AG04450 (cell line): ENCODE measurements at regions not wholly inside any gene's neighbourhood (a gene's known extent, or its start where the extent isn't known, plus 50 kb on each side); places are given as distances from the start of the nearest gene placed in this dataset.
"Not testable (repeated sequence)": the region's sequence is repeated elsewhere in the genome, so short reads cannot be mapped to it uniquely, and the experiment has no call there.

ENCODE experiments used
- CTCF ChIA-PET: fragments of 300-600, 350-600 bp; formaldehyde crosslinking; extraction: SDS; loops from one replicate; lab custom pipeline; 2022; ENCODE audit warnings: antibody characterized with exemption, inconsistent platforms; lab: Charles Lee
- POLR2A ChIA-PET: fragments of 350-600 bp; formaldehyde crosslinking; extraction: SDS; loops from one replicate; lab custom pipeline; 2021; ENCODE audit warnings: antibody characterized with exemption, inconsistent platforms; lab: Yijun Ruan, JAX
- DNase-seq: peaks from one replicate; pipeline ENCODE4 v3.0.0-alpha.2; 2011; ENCODE audit warnings: low read depth, low spot score
- H3K27ac ChIP-seq: one replicate; pipeline ENCODE4 v1.5.1; 2012; ENCODE audit warnings: low read depth, low read length, control low read depth
- H3K27me3 ChIP-seq: one replicate; pipeline ENCODE4 v1.6.0; 2012; ENCODE audit warnings: low read length; ENCODE audit not compliant: control insufficient read depth, insufficient read depth
- H3K4me3 ChIP-seq: 2 replicates; pipeline ENCODE4 v1.5.1; 2011; ENCODE audit warnings: mild to moderate bottlenecking, low read depth, low read length, control low read depth
- H3K9me3 ChIP-seq: 2 replicates; pipeline ENCODE4 v1.5.1; 2012; ENCODE audit warnings: low read length; ENCODE audit not compliant: control insufficient read depth, insufficient read depth
- CTCF ChIP-seq: IDR thresholded peaks from 2 replicates; pipeline ENCODE4 v1.5.1; 2011; ENCODE audit warnings: low read depth, low read length, control low read depth, inconsistent platforms

DNA sequence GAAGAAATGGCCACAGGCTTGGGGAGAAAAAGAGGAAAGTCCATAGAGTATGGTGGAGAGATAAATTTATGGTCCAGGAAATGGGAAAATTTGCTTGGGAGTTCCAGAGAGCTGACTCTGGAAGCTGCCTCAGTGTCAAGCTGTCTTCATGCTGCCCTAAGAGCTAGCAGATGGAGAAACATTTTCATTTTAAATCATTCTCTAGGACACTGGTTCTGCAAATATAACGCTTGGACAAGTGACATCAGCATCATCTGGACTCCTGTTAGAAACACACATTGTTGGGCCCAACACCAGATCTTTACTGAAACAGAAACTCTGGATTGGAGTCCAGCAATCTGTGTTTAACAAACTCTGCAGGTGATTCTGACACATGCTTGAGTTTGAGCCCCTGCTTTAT lies 592.0 kb upstream of the KLF12 start:
- H3K27ac ChIP-seq, result no peak overlapping the region
- CTCF ChIA-PET, result no interaction called here
- TF ChIP-seq CTCF, result no peak
- H3K4me3 ChIP-seq, result no peak overlapping the region
- DNase-seq, result no peak
- no peaks in the 10 kb centered on the region for H3K27me3 ChIP-seq
- no peaks in the 10 kb centered on the region for H3K9me3 ChIP-seq
- POLR2A ChIA-PET, result no interaction called here

GRCh38 chr13:74718232-74718842 lies 584.1 kb upstream of the KLF12 start:
- POLR2A ChIA-PET, CTCF ChIA-PET, DNase-seq: not testable (repeated sequence)

DNA sequence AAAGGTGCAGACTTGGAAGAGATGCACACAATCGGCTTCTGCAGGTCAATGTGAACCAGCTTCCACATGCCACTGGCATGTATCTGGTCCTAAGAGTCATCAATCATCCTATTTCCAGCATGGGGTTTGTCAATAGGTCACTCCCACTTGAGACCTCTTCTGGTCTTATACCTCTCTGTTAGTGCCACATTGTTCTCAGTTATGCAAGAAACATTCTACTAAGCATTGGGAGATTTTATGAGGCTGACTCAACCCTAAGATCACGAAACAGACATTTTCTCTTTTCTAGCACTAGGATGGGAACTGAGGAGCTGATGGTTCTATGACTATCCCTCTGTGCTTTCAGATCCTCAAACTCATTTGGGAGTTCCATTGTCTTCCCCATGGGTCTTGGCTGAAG lies 581.5 kb upstream of the KLF12 start:
- H3K27ac ChIP-seq, result no peak overlapping the region
- DNase-seq, result no peak
- ChIA-PET CTCF (no interaction called here), POLR2A (no interaction called here)
- no peaks in the 10 kb centered on the region for H3K27me3 ChIP-seq
- H3K9me3 ChIP-seq, result peaks cover 9% of the 10 kb centered on the region; the same call in 1 of the 2 replicates
- H3K4me3 ChIP-seq, result no peak overlapping the region
- TF ChIP-seq CTCF, result no peak

More at GRCh38 chr13:74718232-74718842, 584.1 kb upstream of the KLF12 start:
- H3K9me3 ChIP-seq, H3K4me3 ChIP-seq, H3K27me3 ChIP-seq, H3K27ac ChIP-seq: not testable (repeated sequence)

DNA sequence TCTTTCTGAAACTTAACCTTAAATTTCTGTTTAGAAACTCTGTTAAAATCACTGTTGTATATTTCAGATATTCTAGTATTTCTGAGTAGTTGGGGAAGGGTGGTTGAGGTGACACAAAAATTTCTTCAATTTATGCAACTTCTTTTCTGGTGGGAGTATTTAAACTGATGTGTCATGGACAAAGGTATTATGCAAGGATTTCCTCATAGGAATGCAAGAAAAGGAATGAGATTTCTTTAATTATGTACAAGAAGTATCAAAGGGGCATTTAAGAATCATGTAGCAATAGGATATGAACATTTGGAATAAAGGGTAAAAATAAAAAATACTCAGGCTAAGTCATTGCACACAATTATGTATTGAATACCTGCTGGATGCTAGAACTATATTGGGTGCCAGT lies 575.8 kb upstream of the KLF12 start:
- Histone ChIP-seq H3K9me3 (no peaks in the 10 kb centered on the region), H3K27me3 (no peaks in the 10 kb centered on the region), H3K4me3 (no peak overlapping the region), H3K27ac (no peak overlapping the region)
- ChIA-PET CTCF (no interaction called here), POLR2A (no interaction called here)
- DNase-seq, result no peak
- TF ChIP-seq CTCF, result no peak

- TF ChIP-seq CTCF, result no peak
- ChIA-PET POLR2A (no interaction called here), CTCF (no interaction called here)
- Histone ChIP-seq H3K4me3 (no peak overlapping the region), H3K9me3 (no peaks in the 10 kb centered on the region), H3K27me3 (no peaks in the 10 kb centered on the region), H3K27ac (no peak overlapping the region)
- DNase-seq, result no peak
These were observed 575.0 kb upstream of the KLF12 start for GRCh38 chr13:74709226-74709625.
